Motor neuron (in vitro differentiated cells): ENCODE measurements at regions not wholly inside any gene's neighbourhood (a gene's known extent, or its start where the extent isn't known, plus 50 kb on each side); places are given as distances from the start of the nearest gene placed in this dataset.

Experiments
- ATAC-seq, 8 experiments: fragments of 200-7000 bp; cut with Tn5 transposase; replicated peaks in 6 of 8; 2 replicates each; pipeline ENCODE4 v1.8.0; 2021; ENCODE audit warnings: mild to moderate bottlenecking in 8 of 8, moderate library complexity in 8 of 8
- H3K27ac ChIP-seq, 2 donors: fragments of 250-450 bp; sonication (Bioruptor Pico); 2 replicates each; pipeline ENCODE4 v1.9.0; 2021; ENCODE audit warnings: antibody characterized with exemption in 2 of 2, mild to moderate bottlenecking in 2 of 2, moderate library complexity in 1 of 2
- H3K4me1 ChIP-seq, 2 donors: fragments of 250-450 bp; sonication (Bioruptor Pico); replicated peaks in 1 of 2; 2 replicates each; pipeline ENCODE4 v1.6.1; 2021; ENCODE audit warnings: antibody characterized with exemption in 2 of 2, mild to moderate bottlenecking in 2 of 2, moderate library complexity in 1 of 2
- H3K4me3 ChIP-seq, 5 donors: fragments of 250-450 bp; sonication (Bioruptor Pico); 2 replicates each; pipeline ENCODE4 v1.9.0; 2021; ENCODE audit warnings: antibody characterized with exemption in 5 of 5, mild to moderate bottlenecking in 5 of 5, moderate library complexity in 4 of 5
- WGBS, 10 experiments: fragments of 450-650 bp; shearing (Covaris generic); methylation state at CpG; one replicate each; pipeline ENCODE4 v1.0.0; 2022; 5-methylcytosine and 5-hydroxymethylcytosine counted together
- in situ Hi-C, 9 experiments: fragments of 400-800 bp; cut with MboI; loops; one replicate each; pipeline ENCODE4 v1.15.0; 2021; ENCODE audit warnings: low sequenced_read_pairs in 9 of 9, low pct_unique_long_range_greater_than_20kb in 2 of 9; ENCODE audit not compliant: unreplicated experiment in 9 of 9

DNA sequence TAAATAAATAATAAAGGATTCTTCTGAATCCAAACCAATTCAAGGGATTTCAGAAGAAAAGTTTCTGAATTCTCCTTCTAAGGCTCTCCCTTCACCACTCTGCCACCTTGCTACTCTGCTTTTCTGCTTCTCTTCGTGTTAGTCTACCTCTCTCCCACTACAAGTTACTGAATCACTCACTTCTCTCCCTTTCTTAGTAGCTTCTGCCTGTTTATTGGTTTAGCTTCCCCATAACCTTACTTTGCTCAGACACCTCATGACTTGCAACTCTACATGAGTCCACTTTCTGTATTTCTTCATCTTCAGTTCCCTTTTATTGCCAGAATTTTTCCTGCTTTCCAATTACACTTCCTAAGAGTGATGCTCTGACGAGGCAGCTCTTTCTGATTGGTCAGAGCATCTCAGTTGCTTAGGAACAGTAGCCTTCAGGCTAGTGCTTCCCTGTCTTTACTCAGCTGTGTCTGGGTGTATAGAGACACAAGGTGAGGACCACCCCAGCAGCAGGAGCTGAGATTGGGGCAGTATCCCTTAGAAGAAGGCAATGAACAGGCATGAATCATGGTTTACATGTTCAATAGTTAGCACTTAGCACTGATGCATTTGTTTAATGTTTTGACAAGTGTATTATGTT, 144.6 kb downstream of the SLC30A10 start:
- ATAC-seq = peak in 5 of 8 experiments; percentile 40 to 72 (median 62)
- Histone ChIP-seq H3K27ac (no peak overlapping the region), H3K4me3 (no peak overlapping the region), H3K4me1 (peaks cover 11 to 16% of the 10 kb centered on the region in 2 donors)
- 63 to 93% (median 77%) methylated on average over 1 to 2 of the region's 2 CpGs; no CpG with 5 or more reads in 4 of the 10 experiments for WGBS, 10 experiments
- in situ Hi-C loops = no loop called here

DNA sequence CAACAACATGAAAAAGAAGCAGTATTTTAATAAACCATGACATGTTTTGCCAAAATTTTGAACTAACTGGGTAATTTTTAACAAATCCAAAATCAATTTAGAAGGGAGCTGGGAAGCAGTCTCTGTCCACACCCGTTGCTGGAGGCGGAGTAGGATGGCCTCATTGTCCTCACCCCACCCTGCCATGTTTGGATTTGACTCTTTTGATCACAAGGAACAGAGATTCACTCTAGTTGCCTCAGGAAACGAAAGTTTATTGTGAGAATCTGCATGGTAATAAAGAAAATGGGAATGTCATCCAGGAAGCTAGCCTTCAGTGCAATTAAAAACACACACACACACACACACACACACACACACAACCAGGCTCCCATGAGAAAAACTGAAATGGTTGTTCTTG, 145.4 kb downstream of the SLC30A10 start:
- ATAC-seq = peak in 2 of 8 experiments; percentile 74 to 86
- 0 to 92% (median 73%) methylated on average over 1 to 3 of the region's 3 CpGs; no CpG with 5 or more reads in 2 of the 10 experiments for WGBS, 10 experiments
- Histone ChIP-seq H3K4me3 (no peak overlapping the region), H3K27ac (no peak overlapping the region), H3K4me1 (peaks cover 11 to 16% of the 10 kb centered on the region in 2 donors)
- in situ Hi-C loops = no loop called here

DNA sequence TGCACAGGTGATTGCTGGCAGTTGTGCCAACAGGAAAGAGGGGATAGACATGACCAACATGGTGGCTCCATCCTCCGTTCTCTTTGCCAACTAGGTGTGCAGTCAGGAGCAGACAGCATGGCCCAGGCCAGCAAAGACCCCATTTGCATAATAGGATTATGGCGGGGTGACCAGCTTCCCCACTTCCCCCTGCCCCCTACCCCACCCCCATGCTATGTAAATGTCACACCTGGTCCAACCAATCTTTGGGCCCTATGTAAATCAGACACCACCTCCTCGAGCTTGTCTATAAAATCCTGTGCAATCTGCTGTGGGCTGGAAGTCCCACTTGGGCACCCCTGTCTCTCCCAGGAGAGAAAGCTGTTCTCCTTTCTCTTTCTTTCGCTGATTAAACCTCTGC, 146.0 kb downstream of the SLC30A10 start:
- H3K27ac ChIP-seq = no peak overlapping the region
- no peak for ATAC-seq

DNA sequence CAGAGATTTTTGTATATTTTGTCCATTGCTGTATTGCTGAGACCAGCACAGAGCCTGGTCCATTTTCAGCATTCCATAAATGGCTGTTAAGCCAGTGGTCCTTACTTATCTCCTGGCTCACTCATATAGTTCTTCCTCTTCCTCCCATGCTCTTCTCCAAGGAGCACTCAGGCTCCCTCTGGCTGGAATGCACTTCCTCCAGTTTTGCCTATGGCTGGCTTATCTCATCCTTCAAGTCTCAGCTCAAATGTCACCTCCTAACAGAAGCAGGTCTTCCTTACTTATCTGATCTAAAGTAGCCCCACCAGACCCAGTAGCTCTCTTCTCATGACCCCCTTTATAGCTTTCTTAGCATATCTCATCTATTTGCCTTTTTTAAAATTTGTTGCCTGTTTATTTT, 146.9 kb downstream of the SLC30A10 start:
- Histone ChIP-seq H3K4me3 (no peak overlapping the region), H3K4me1 (peaks cover 11 to 16% of the 10 kb centered on the region in 2 donors), H3K27ac (no peak overlapping the region)
- in situ Hi-C loops = no loop called here
- ATAC-seq = no peak

More for the DNA sequence above, 146.0 kb downstream of the SLC30A10 start:
- in situ Hi-C loops = no loop called here
- no peak overlapping the region for H3K4me3 ChIP-seq
- H3K4me1 ChIP-seq = peaks cover 11 to 16% of the 10 kb centered on the region in 2 donors
- WGBS, 10 experiments = 11 to 100% (median 90%) methylated on average over 1 to 3 of the region's 4 CpGs; no CpG with 5 or more reads in 4 of the 10 experiments

DNA sequence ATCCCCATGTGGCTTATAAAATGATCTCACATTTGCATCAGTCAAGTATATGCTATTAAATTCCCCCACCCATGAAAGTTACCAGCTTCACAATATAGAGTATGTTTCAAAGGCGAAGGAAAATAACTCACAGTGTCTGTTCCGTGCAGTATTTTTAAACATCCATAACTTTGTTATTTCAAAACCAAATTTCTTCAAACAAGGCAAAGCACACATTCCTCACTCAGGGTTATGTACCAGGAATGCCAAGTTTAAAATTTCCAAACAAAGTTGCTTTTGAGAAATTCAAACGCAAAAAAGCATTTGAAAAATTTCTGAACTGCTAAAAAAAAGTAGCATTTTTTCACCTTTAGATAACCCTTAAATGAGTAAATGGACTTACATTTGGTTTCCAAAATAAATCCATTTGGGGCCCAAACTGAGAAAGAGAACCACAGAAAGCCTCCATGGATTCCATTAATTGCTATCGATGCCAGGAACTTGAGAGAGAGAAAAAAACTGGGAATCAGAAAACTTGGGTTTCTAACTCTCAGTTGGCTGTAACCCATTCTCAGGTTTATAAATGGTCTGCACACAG, 149.5 kb downstream of the SLC30A10 start:
- WGBS, 10 experiments = 0 to 100% (median 93%) methylated on average over 2 to 4 of the region's 4 CpGs
- ATAC-seq = no peak

DNA sequence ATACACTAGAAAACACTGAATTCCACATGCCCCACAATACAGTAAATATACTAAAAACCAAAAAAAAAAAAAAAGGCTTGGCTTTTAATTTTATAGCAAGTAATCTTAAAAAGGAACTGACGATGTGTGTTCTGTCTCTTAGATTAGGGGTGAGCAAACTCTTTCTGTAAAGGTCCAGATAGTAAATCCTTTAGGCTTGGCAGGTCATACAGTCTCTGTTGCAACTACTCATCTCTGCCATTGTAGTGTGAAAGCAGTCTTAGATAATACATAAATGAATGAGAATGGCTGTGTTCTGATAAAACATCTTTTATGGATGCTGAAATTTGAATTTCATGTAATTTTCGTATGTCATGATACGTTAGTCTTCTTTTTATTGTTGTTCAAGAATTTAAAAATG, 150.2 kb downstream of the SLC30A10 start:
- Histone ChIP-seq H3K4me1 (no peaks in the 10 kb centered on the region), H3K4me3 (no peak overlapping the region), H3K27ac (no peak overlapping the region)
- ATAC-seq = no peak
- WGBS, 10 experiments = 0 to 100% (median 69%) methylated on average over 1 to 3 of the region's 3 CpGs
- in situ Hi-C loops = no loop called here

More for the DNA sequence above, 149.5 kb downstream of the SLC30A10 start:
- in situ Hi-C loops = no loop called here
- H3K27ac ChIP-seq = no peak overlapping the region
- H3K4me1 ChIP-seq = peaks cover 0 to 3% of the 10 kb centered on the region in 2 donors
- H3K4me3 ChIP-seq = no peak overlapping the region

DNA sequence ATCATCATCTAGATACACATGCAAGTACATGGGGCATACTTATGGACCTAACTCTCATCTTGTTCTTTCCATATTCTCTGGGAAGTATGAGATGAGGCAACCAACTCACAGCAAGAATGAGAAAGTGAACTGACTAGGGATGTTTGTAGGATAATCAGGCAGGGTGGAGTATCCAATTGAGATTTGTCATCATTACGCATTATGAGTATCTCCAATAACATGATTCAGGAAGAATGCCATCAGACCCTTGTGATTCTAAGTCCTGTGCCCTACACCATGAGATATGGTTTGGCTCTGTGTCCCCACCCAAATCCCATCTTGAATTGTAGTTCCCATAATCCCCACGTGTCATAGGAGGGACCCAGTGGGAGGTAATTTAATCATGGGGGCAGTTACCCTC, 154.0 kb downstream of the SLC30A10 start:
- H3K4me1 ChIP-seq = no peaks in the 10 kb centered on the region
- peak in 2 of 8 experiments; percentile 44 to 47 for ATAC-seq
- no peak overlapping the region for H3K4me3 ChIP-seq
- WGBS, 10 experiments = 55 to 100% (median 87%) methylated on average over 1 to 2 of the region's 2 CpGs; no CpG with 5 or more reads in 6 of the 10 experiments
- in situ Hi-C loops = no loop called here
- H3K27ac ChIP-seq = no peak overlapping the region

DNA sequence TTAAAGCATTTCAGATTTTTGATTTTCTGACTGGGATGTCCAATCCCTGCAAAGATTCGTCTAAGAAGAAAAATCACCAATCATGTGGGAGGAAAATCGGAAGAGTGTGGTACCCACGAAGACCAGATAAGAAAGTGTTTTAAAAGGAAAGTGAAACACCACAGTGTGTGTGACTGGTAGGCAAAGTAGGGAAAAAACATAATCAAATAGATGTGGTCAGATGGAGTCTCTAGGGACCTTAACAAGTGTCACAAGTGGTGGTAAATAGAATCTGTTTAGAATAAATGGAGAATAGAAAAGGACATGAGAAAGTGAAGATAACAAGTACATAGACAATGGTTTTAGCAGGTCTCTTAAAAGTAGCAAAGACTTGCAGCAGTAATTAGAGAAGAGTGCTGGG, 154.6 kb downstream of the SLC30A10 start:
- in situ Hi-C loops = no loop called here

DNA sequence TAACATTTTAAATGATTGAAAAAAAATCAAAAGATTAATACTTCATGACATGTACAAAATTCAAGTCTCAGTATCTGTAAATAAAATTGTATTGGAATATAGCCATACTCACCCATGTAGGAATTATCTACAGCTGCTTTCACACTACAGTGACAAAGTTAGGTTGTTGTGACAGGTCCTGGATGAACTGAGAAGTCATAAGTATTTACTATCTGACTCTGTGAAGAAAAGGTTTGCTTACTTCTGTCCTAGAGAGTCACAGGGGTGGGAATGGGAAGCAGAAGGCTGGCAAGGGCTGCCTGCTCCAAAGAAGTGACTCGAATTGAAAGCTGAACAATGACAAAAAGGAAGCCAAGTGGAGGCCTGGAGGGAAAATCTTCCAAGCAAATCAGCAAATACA, 155.2 kb downstream of the SLC30A10 start:
- H3K27ac ChIP-seq = no peak overlapping the region
- H3K4me3 ChIP-seq = no peak overlapping the region
- no peaks in the 10 kb centered on the region for H3K4me1 ChIP-seq
- WGBS, 10 experiments = 0 to 64% (median 25%) methylated on average over 1 of the region's 1 CpG; no CpG with 5 or more reads in 3 of the 10 experiments
- in situ Hi-C loops = no loop called here
- ATAC-seq = no peak

More for the DNA sequence above, 154.6 kb downstream of the SLC30A10 start:
- no peak overlapping the region for H3K4me3 ChIP-seq
- H3K4me1 ChIP-seq = no peaks in the 10 kb centered on the region
- no peak for ATAC-seq
- WGBS, 10 experiments = 54 to 93% (median 86%) methylated on average over 3 of the region's 3 CpGs; no CpG with 5 or more reads in 2 of the 10 experiments
- no peak overlapping the region for H3K27ac ChIP-seq

DNA sequence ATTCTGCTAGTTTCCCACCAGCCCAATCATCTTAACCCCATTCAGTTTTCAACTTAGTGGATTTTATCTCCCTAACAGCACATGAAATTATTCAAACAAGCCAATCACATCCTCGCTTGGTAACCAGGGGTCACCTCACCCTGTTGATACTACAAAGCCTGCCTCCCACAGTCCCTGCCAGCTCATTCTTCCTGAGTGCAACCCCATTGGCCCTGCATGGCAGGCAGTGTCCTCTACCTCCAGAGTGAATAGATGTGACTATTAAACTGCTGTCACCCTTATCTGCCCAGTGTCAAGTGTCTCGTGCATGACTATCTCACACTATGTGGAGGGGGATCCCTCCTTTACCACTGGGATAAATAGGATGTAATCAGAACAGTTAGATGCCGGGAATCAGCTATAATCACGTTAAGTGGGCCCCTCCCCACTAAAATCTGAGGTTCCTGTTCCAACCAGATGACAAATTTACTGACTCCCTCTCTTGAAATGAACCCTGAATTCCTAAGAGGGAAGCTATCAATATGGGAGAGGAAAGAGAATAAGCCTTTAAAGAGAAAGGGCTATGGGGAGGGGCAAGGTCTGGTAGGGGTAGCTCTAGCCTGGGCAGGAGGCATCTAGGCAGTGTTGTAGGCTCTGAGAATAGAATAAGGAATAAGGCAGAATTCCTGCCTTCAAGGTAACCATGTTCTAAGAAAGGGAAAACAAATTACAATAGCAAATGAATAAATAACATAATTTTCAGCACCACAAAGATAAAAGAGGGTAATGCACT, 155.9 kb downstream of the SLC30A10 start:
- 20 to 90% (median 80%) methylated on average over 1 to 4 of the region's 4 CpGs; no CpG with 5 or more reads in 3 of the 10 experiments for WGBS, 10 experiments
- no peaks in the 10 kb centered on the region for H3K4me1 ChIP-seq
- in situ Hi-C loops = no loop called here
- ATAC-seq = peak in 1 of 8 experiments; percentile 33
- no peak overlapping the region for H3K27ac ChIP-seq
- H3K4me3 ChIP-seq = no peak overlapping the region

DNA sequence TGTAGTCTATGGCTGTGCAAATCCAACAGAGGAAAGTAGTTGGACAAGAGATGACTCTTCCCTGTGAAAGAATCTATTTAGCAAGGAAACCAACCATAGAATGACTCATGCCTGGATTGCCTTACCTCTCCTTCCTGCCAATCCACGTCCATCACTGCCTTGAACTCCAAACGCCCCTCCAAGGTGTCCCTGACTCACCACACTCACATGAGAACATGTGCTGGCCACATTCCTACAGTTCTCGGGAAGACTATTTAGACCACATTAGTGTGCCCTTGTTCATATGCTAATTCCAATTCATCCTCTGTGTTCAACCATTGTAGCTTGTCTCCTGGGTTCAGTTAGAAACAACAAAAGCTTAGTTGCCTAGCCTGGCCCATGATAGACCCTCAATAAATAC, 157.3 kb downstream of the SLC30A10 start:
- WGBS, 10 experiments = 0 to 33% (median 26%) methylated on average over 1 to 3 of the region's 3 CpGs; no CpG with 5 or more reads in 4 of the 10 experiments
- peak in 7 of 8 experiments; percentile 90 to 98 (median 96) for ATAC-seq

DNA sequence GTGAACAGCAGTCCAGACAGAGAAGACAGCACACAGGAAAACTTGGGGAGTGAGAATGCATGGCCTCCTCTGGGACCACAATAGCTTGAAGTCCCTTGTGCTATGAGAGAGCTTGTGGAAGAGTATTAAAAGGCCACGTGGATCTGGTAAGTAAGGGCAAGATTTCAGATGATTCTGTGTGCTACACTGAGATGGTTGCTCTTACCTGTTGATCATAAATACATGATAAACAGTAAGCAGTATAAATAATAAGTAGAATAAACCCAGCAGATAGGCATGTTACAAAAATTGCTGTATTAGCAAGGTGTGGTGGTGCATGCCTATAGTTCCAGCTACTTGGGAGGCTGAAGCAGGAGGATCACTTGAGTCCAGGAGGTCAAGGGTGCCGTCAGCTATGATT, 150.4 kb upstream of the ZC3H11B start:
- Histone ChIP-seq H3K27ac (no peak overlapping the region), H3K4me3 (no peak overlapping the region), H3K4me1 (no peaks in the 10 kb centered on the region)
- no peak for ATAC-seq
- in situ Hi-C loops = no loop called here
- 14 to 100% (median 62%) methylated on average over 1 to 2 of the region's 2 CpGs for WGBS, 10 experiments

More for the DNA sequence above, 157.3 kb downstream of the SLC30A10 start:
- Histone ChIP-seq H3K4me3 (no peak overlapping the region), H3K4me1 (no peaks in the 10 kb centered on the region), H3K27ac (peak overlapping the region in 1 of 2 donors; percentile 79)
- in situ Hi-C loops = no loop called here

DNA sequence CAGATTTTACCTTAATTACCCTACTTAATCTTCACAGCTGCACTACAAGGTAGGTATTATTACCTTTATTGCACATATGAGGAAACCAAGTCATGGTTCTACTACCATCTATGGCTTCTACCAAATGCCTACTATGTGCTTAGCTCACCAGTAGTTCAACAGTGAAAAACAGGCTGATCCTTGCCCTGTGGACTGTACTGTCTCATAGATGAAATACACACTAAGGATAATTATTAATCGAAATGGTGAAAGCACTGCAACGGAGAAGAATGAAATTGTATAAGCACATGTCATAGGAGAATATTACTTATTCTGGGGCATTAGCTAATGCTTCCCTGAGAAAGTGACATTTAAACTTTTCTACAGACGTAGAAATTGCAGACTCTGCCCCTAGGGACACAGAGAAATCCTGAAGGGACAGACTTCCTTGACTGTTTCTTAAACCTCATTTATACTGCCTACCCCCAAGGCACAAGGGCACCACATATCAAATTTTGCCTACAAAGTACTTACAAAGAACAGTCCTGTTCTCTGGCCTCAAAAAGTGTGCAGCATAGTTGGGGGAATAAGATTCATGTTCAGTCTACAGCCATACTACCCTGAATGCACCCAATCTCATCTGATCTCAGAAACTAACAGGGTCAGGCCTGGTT, 148.4 kb upstream of the ZC3H11B start:
- Histone ChIP-seq H3K4me3 (no peak overlapping the region), H3K4me1 (no peaks in the 10 kb centered on the region), H3K27ac (no peak overlapping the region)
- ATAC-seq = no peak
- in situ Hi-C loops = no loop called here
- 0 to 91% (median 73%) methylated on average over 1 to 3 of the region's 3 CpGs; no CpG with 5 or more reads in 2 of the 10 experiments for WGBS, 10 experiments
